ENCODE measurements at regions not wholly inside any gene's neighbourhood (a gene's known extent, or its start where the extent isn't known, plus 50 kb on each side); places are given as distances from the start of the nearest gene placed in this dataset.

DNA sequence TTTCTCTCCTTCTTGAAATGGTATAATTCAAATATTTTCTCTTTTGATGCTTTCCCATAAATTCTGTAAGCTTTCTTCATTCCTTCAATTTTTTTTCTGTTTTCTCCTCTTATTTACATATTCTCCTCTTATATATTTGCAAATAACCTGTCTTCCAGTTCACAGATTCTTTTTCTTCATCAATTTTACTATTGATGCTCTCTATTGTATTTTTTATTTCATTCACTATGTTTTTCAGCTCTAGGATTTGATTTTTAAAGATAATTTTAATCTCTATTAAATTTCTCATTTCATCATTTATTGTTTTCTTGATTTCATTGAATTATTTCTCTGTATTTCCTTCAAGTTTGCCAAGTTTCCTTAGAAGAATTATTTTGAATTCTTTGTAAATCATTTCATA, 54.0 kb upstream of the PRPS1L1 start:
- DNase-seq = no peak

DNA sequence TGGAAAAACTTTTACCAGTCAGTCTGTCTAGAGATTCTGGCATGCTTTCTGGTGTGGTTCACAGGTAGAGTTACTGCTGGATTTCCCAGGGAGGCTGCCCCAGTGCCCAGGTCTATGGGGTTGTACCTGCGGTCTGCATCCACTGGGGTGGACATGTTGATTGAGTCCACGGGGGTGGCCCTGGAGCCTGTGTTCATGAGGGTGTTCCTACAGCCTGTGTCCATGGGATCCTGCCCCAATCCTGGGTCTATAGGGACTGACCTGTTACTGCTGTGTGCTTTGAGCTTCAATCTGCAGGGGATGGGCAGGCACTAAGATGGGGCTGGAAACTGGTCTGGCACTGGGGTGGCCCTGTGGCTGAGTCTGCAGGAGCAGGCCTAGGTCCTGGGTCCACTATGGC, 54.5 kb upstream of the PRPS1L1 start:
- no peak for DNase-seq

DNA sequence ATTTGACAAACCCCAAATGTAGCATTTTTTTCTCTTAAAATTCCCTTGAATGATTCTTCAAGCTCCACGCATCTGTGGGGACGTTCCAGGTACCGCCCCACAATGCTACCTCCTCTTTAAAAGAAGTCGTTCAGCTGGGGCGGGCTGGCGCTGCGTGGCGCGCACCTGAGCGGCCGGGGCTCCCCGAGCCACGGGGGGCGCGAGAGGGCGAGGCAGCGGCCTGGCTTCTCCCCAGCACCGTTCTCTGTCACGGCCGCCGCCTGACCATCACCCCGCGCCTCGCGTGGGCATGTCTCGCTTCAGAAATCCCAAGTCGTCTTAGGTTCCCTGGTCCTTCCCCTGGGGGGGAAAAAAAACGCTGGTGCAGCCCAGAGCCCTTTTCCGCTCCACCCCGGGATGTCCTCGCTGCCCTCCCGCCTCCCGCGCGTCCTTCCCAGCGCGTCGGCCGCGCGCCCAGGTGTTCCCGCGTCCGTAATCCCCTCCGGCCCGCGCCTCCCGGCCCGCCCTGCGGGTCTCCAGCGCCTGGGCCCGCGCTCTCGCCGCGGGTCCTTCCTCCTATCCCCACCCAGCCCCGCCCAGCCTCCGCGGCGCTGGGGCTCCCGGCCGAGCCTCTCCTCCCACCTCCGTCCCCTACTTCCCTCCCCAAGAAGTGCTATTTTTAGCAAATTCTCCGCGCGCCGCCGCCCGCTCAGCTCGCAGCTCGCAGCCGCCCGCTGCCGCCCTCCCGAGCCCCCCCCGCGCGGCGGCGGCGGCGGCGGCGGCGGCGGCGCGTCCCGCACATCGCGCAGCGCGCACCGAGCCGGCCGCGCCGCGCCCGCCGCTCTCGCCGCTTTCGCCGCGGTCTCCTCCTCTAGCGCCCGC, 58.7 kb upstream of the PRPS1L1 start:
- DNase-seq = peak; percentile 31

DNA sequence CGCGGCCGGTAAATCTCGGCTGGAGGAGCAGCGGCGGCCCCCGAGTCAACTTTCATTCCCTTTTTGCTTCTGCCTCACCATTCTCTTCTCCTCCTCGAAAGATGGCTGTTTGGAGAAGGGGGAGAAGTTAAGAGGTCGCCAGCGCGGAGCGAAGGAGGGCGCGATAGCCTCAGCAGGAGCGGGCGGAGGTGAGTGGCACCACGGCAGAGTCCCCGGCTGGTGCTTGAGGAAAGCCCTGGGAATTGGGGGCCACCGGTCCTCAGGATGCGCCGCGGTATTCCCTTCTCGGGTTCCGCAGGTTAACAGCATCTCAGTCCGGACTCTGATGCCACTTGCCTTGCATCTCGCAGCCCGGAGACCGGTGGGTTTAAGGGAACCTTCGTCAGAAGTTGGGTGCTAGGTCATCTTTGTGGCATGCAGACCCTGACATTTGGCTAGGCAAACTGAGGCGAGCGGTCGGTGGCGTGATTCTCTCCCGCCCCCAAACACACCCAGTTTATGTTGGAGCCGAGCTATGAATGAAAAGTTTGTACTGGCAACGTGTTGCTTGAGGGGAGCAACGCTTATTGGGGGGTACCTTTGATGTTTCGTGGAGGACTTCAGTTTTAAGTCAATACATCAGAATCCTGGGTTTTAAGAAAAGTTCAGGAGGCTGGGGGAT, 59.5 kb upstream of the PRPS1L1 start:
- no peak for DNase-seq

DNA sequence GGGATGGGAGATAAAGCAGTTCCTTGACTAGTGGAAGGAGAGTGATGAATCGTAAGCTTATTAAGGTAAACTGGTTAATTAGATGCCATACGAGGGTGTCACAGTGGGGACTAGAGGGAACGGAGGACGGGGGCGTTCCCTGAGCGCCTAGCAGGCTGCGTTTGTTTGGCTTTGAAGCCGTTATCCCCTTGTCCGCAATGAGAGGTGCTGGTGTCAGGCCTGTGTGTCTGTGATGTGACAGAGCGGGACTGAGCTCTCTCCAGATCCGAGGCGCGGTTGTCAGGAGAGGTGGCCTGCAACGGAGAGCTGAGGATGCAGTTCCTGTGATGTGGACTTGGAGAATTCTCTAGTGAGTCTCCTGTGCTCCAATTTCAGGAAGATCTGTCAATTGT, 60.0 kb upstream of the PRPS1L1 start:
- DNase-seq = no peak

DNA sequence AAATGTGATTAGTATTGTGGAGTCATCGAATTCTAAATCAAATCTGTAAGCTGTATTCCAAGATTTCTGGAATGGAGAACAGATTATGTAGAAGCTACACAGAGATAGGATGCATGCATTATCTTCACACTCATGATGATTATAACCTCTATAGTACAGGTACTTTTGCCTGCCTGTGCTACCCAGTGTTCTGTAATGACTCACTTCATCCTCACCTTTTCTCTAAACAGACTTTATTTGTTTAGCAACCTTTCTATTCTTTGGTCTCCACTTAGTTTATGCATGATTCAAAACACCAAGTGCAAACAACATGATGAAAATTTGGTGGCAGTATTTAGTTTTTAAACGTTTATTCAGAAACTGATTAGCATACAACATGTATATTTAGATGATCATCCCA, 68.4 kb upstream of the PRPS1L1 start:
- no peak for DNase-seq

DNA sequence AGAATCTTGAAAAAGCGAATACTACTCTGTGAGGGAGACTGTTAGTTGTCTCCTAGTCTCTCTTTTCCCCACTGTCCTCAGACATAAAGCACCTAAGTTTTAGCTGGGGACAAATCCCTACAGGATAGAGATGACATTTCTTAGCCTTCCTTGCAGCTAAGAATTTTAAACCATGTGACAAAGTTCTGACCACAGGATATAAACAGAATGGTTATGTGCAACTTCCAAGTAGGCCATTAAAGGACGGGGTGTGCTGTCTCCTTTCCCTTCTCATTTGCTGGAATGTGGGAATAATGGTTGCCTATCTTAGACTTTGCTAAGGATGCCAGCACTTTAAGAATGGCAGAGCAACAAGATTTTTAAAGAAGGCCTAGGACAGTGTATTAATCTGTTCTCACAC, 74.9 kb upstream of the PRPS1L1 start:
- DNase-seq = no peak

DNA sequence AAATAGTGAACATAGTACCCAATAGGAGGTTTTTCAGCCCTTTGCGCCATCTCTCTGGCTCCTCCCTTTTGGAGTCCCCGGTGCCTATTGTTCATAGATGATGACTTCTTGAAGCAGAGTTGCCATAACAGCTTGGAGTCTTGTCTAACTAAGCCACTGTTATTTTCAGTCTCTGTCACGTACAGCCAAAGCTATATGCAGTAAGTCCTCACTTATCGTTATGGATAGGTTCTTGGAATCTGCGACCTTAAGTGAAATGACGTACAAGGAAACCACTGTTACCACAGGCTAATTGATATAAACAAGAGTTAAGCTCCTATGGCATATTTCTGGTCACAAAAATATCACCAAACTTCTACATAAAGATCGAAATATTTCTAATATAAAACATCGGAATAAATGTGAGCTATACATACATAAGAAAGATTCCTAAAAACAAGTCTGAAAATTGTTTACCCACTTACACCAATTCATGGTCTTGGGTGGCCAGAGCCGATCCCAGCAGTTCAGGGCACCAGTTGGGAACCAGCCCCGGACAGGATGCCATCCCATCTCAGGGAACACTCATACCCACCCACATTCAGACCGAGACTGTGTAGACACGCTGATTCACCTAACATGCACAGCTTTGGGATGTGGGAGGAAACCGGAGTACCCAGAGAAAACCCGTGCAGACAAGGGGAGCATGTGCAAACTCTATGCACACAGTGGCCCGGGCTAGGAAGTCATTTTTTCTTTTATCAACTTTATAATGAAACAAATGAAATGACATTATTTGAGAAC, 76.0 kb upstream of the PRPS1L1 start:
- DNase-seq = no peak

DNA sequence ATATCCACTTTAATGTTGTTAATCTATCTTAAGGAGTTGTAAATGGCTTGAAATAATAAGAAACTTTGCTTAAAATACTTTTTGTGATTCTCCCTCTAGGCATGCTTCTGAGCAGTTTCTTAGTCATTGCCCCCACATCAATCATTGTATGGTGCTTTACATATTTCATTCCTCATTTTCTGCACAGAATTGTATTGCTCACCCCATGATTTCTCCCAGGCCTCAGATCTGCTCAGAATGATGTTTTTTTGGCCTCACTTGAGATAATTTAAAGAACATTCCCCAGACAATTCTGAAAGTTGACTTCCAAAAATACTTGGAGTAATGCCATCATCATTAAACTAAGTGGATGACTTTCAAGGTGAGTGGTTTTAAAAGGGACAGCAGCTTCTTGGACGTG, 82.1 kb upstream of the PRPS1L1 start:
- DNase-seq = no peak

DNA sequence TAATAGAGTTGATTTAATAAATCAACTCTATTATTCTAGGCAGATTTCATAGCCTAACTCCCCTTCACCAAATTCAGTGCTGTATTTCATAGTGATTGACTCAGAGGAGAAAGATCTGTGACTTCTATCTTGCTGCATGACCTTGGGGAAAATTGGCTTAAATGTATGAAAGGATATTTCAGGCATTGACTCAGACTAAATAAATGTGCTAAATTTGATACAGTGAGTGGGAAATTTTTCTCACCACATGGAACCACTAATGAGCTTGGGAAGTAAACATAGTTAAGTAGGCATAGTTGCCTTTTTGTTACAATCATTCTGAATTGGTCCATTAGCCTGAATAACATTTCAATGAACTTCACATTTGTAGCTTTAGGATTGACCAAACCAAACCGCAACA, 89.0 kb upstream of the PRPS1L1 start:
- peak; percentile 84 for DNase-seq

DNA sequence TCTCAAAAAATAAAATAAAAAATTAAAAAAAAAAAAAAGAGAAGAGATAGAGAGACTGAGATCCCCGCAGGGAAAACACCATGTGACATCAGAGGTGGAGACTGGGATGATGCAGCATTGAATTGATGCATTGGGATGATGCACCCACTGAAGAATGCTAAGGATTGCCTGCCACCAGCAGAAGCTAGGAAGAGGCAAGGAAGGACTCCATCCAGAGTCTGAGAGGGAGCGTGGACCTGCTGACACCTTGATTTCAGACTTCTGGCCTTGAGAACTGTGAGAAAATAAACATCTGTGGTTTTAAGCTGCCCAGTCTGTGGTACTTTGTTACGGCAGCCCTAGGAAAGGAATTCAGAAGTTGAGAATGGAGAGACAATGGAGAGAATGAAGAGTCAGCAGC, 89.8 kb upstream of the PRPS1L1 start:
- no peak for DNase-seq

DNA sequence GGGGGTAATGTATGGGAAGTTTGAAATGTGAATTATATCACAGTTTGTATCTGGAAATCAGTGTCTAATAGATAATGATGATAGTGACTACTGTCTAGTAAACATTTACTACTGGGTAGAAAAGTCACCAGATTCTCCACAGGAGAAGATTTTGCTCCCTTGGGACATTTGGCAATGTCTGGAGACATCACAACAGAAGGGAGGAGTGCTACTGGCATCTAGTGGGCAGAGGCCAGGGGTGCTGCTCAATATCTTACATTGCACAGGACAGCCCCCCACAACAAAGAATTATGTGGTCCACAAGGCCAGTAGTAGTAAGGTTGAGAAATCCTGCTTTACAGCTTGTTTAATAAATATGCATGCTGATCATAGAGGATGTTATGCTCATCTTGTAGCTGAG, 92.3 kb upstream of the PRPS1L1 start:
- no peak for DNase-seq

DNA sequence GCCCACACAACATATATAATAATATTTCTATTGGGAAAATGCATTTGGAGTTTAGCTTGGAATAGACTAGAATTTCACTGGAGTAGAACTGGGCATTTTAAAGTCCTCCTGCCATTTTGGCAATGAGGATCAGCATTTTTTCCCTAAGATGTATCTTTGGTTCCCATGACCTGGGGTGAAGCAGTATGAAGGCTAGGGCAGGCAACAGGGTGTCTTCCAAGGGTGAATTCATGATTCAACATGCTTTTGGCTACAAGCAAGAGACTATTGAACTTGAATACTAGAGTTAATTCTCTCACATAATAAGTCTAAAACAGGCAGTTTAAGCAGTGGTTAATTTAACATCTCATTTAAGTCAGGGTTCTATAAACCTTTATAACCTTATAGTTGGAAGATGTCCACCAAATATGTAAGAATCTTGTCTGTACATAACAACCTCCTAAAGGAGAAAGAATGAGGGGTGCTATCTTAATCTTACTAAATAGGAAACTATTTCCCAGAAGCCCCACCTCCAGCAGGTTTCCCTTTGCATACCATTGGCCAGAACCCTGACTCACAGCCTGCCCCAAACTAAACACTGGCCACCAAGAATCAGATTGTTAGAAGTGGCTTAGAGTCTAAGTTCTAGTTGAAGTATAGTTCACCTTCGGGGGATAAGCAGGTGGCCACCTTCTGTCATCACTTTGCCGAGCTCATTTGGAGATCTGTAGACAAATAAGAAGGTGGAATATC, 96.0 kb upstream of the PRPS1L1 start:
- DNase-seq = no peak

DNA sequence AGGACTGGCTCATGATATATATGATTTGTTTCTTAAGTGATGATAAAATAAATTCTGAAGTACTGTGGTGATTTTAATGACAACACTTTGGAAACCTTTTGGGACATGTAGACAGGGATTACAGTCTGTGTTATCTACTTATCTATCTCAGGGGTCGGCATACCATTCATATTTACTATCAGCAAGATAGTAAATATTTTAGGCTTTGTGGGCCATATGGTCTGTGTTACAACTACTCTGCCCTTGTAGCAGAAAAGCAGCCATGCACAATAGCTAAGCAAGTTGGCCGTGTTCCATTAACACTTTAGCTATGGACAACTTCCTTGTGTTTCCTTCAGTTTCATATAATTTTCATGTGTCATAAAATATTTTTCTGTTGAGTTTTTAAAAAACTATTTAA, 97.8 kb upstream of the PRPS1L1 start:
- no peak for DNase-seq

DNA sequence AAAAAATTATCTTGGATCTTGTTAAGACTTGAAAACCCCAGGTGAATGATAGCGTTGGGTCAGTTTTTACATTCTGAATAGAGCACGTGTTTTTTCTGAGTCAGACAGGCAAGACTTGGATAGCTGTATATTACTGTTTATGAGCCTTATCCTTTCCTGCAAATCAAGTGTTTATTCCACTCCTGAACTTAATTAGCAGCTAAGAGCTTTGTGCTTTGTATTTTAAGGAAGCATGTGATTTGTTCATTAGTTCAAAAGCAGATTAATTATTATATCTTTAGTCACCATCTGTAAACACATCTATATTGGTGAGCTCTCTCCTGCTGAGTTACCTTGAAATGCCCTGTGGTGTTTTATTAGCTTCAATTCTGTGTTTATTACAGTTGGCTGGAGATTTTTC, 98.6 kb upstream of the PRPS1L1 start:
- DNase-seq = peak; percentile 26

DNA sequence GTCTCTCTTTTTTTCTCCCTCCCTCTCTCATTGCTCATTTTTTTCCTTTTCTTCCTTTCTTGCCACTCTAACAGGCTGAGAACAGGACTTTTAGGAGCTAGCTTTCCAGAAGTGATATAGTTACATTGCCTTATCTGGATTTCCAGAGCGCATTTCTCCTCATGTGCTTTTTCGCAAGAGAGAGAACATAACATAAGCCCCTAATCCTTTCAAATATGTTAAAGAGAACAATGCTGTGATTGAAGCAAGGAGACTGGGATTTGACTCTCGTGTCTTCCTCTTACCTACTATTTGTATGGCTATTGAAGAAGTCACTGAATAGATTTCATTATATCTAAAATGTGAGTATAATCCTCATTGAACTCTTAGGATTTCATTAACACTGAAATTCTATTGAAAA, 101.2 kb upstream of the PRPS1L1 start:
- DNase-seq = no peak

DNA sequence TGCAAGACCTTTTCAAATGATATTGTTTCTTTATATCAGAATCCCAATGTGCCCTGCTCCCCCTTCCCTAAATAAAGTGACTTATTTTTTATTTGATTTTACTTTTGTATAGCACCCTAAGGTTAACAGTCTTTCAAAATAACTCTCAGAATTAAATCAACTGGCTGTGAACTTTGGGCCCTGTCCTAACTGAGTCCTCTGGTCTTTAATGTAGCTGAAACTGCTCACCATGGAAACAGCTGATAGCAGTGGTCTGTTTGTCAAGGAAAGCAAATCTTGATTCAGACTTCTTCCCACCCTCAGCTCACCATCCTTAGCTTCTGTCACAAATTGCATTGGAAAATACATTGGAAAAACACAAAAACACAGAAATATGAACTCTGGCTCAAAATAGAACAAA, 105.2 kb upstream of the PRPS1L1 start:
- no peak for DNase-seq

DNA sequence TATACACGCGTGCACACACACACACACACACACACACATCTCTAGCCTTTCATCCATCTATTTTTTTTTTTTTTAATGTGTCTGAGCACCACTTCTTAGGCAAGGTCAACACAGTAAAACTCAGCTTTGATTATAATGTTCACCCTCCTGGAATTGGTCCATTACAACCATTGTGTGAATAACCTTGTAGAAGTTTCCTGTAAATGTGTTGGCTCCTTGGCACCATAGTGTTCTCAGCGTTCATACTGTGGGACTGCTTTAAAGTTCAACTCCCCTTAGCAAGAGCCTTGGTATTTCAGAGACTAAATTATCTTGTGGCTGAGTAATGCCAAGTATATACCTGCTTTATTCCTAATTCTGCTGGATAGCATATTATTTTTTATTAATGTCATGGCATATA, 106.3 kb upstream of the PRPS1L1 start:
- DNase-seq = no peak

DNA sequence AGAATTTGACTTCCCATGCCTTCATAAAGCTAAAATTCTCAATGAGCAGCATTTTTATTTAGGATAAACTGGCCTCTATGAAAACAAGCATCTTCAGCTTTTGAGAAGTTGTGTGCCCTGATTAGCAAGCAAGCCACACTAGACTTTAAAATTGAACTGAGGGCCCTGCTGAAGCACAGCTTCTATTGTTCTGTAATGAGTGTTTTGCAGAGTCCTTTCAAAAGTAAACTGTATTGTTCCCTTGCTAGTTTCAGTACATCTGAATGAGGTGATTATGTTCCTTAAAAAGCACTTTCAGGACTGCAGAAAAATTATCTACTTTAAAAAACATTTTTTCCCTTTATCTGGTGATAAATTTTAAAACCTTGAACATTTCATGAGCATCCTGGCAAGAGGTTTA, 113.3 kb upstream of the PRPS1L1 start:
- DNase-seq = no peak

DNA sequence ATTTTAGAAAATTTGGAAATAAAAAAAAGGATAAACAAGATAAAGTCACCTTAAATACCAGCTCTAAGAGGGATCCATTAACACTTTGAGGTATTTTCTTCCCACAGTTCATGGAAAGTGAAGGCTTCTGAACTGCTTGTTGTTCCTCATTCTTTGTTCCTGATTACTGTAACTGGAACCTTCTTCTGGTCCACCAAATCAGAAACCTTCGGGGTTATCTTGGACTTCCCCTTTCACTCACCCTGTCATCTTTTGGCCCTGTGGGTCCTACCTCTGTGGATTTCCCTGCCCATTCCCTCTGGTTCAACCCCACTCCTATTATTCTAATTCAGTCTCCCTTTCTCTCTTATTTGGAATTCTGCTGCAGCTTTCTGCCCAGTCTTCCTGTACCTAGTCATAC, 116.5 kb upstream of the PRPS1L1 start:
- DNase-seq = no peak

DNA sequence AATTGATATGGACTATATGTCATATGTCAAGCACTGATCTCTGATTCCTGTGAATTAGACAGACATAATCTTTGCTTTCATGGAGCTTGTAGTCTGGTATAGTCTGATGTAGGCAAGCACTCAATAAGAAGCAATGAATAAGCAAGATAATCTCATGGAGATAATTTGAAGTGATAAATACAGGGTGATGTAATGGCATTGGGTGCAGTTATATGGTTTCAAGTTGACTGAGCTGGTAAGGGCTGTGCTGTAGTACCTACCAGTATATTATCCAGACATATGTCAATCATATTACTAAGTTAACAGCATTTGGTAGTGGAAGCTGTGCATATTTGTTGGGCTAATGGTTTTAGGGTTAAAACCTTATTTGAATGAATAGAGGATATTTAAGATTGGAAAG, 117.5 kb upstream of the PRPS1L1 start:
- DNase-seq = no peak

DNA sequence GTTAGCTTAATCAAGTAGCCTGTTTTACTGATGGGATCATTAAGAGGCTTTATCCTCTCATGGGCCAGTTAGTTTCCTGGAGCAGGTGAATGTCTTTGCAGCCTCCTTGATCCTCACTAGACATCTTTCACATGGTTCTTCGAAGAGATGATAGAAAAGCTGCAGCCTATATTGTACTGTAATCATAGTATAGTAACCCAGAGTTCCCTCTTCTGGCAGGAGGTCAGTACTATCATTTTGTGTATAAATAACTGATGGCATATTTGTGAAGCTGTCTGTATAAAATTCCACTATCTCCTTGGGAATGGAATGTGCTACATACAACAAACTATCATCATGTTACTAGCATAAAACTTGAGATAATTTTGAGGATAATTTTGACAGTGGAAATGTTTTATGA, 123.8 kb upstream of the PRPS1L1 start:
- DNase-seq = no peak

DNA sequence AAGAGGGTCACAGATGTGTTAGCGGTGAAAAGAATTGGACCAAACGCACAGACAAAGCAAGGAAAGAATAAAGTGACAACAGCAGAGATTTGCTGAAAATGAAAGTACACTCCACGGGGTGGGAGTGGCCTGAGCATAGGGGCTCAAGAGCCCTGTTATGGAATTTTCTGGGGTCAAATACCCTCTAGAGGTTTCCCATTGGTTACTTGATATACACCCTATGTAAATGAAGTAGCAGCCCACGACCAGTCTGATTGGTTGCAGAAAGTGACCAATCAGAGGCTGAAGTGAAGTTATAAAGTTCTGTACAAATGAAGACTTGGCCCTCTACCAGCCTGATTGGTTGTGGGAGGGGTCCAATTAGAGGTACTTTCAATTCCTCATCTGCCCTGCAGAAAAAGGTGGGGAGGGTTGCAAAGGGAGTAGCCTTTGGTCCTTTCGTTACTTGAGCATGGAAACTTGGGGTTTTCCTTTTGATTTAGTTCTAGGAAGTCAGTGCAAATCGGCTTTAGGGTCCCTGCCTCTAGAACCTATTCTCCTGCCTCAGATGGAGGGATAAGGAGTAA, 125.6 kb upstream of the PRPS1L1 start:
- DNase-seq = no peak
